Transverse colon (tissue), 4 donors: ENCODE measurements at regions not wholly inside any gene's neighbourhood (a gene's known extent, or its start where the extent isn't known, plus 50 kb on each side); places are given as distances from the start of the nearest gene placed in this dataset.

Experiments
- POLR2AphosphoS5 ChIP-seq, 3 donors: sonication (generic); formaldehyde crosslinking; IDR thresholded peaks; one replicate each; pipeline ENCODE4 v1.6.1; 2016; ENCODE audit warnings: antibody characterized with exemption in 3 of 3
- TF ChIP-seq, protein P1 (sequence below), 5 experiments: fragments of 200-600 bp in 3 of 5; fragments of 450-650 bp in 2 of 5; sonication (generic) in 3 of 5; IDR thresholded peaks; 1 replicate in 2 of 5; 2 replicates in 3 of 5; pipeline ENCODE4 v1.5.1; 2016 to 2017; ENCODE audit warnings: antibody characterized with exemption in 5 of 5, inconsistent platforms in 3 of 5, mild to moderate bottlenecking in 2 of 5, moderate library complexity in 1 of 5

- TF ChIP-seq, protein P1, sequence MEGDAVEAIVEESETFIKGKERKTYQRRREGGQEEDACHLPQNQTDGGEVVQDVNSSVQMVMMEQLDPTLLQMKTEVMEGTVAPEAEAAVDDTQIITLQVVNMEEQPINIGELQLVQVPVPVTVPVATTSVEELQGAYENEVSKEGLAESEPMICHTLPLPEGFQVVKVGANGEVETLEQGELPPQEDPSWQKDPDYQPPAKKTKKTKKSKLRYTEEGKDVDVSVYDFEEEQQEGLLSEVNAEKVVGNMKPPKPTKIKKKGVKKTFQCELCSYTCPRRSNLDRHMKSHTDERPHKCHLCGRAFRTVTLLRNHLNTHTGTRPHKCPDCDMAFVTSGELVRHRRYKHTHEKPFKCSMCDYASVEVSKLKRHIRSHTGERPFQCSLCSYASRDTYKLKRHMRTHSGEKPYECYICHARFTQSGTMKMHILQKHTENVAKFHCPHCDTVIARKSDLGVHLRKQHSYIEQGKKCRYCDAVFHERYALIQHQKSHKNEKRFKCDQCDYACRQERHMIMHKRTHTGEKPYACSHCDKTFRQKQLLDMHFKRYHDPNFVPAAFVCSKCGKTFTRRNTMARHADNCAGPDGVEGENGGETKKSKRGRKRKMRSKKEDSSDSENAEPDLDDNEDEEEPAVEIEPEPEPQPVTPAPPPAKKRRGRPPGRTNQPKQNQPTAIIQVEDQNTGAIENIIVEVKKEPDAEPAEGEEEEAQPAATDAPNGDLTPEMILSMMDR (IDR thresholded peaks at IDR 0.05), result no peak
- TF ChIP-seq POLR2AphosphoS5 (IDR thresholded peaks at IDR 0.05), result no peak
Measured at GRCh38 chr2:128499367-128500137, 180.9 kb upstream of the HS6ST1 start.
